SHP77 treated with DMSO at 0.1 percent for 48 hours (cell line): ENCODE measurements at regions not wholly inside any gene's neighbourhood (a gene's known extent, or its start where the extent isn't known, plus 50 kb on each side); places are given as distances from the start of the nearest gene placed in this dataset.

Source experiments
- DNase-seq: peaks from one replicate; lab custom pipeline; 2025; lab: John Stamatoyannopoulos, UW

DNA sequence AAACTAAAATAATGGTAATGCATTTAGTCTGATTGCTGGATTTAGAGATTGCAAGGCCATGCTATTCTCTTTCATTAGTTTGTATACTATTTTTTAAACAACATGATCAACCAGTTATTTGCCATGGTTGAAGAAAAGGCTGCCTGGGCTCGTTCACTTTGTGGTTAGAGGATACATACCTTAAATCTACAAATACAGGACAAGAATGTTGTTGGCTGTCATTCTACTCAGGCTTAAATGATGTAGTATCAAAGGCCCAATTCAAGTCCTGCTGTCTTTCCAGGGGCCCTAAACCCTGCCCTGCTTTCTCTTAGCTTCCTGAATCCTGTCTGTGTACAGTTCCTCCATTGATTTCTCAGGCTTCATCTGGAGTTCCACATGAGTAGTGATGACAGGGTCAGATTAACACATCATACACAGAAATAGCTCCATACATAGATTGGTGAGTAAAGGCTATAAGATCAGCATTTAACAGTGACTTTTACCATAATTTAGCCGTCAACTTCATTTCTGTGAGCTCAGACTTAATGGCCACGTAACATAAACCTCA lies 114.9 kb upstream of the GPRIN3 start:
- DNase-seq = no peak

- no peak for DNase-seq
Measured at GRCh38 chr4:89420507-89420906, 112.9 kb upstream of the GPRIN3 start.

DNA sequence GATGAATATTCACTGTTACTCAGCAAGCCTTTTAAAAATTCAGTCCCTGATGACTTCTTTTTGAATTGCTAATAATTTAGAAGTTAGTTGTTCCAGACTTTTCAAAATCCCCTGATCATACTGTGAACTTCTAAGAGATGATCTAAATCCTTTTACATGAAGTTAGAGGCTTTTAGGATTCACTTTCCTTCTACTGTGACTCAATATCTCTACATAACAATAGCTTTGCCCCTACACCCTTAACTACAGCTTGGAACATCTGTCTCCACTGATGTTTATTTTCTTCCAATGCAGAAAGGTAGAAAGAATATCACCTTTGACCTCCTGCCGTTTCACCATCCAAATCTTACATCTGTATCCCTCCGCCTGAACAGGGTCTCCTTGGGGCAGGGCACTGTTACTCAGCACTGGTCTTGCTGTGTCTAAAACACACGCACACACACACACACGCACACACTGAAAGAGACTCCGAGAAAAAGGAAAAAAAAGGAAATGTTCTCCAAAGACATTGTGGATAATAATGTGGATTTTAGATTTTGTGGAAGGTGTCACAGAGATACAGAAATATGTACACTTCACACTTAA lies 111.6 kb upstream of the GPRIN3 start:
- no peak for DNase-seq

DNA sequence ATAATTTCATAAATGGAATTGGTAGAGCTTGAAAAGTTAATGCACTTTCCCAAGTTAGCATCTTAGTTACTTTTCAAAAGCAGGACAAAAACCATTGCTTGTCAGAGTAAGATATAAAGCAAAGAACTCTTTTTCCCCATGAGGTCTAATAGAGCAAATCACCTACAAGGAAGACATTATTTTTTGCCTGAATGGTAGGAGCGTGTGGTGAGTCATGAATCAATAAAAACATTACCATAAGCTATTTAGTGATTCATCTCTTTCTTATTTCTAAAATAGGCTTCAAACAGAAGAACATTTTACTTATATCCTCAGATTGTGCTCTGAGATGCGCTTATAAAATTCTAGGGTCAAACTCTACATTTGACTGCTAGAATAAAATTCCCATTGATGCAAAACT lies 109.4 kb upstream of the GPRIN3 start:
- DNase-seq = no peak

DNA sequence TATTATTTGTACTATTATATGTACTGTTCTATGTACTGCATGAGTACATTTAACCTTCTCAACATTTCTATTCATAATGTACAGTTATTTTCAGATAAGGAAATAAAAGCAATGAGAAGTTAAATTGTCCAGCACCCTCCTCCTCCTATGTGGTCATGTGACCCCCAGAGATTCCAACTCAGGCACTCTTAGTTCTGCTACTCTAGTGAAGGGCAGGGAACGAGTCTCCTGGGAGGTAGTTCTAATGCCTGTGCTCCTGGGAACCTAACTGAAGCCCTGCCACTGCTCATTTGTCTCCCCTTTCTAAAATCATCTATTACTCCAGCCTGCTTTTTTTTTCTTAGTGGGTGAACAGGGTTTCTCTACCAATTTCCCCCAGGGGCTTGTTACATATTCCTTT lies 105.9 kb upstream of the GPRIN3 start:
- DNase-seq = no peak

DNA sequence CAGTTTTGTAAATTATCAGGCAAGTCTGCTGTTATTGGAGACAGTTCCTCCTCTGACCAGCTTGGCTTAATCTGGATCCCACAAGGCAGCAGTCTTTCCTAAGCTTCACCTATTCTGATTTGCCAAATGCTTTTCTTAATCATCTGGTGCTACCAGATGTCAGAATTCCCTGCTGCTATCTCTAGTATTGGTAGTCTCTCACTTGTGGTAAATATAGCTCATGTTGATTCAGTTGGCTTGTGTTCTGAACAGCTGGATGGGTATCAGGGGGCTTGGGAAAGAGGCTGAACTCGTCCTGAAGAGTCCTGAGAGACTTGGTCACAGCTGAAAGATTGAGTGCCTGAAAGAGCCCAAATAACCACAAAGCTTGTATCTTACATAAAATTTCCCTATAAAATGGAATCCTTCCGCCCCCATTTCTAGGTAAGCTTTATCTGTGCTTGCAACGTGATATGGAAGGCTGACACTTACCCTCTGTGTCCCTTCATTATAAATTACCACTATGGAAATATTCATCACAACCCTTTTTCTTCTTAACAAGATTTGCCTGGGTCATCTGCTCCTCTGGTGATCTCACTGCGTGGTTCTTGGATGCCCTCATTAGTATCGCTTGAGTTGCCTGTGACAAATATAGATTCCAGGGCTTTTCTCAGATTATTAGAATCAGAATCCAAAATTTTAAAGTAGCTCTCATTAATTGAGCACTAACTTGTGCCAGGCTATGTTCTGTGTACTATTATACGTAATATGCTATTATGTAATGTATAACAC lies 104.1 kb upstream of the GPRIN3 start:
- DNase-seq = no peak

- no peak for DNase-seq
Measured at GRCh38 chr4:89410687-89411086, 103.1 kb upstream of the GPRIN3 start.

DNA sequence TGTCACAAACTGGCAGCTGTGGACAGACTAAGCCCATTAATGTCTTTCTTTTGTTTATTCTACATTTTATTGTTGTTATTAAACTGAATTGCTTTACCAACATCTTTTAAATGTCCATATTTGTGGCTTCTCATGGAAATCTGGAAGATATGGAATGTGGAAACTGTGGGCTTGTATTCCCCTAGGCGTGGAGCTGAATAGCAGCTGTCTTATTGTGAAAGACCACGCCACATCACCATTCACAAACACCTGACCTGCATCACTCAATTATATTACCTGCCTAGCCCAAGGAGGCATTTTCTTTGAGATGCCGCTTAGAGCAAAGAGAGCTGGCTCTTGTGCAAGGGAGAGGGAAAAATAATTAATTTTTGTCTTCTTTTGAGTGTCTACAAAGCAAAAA lies 96.9 kb upstream of the GPRIN3 start:
- DNase-seq = no peak

DNA sequence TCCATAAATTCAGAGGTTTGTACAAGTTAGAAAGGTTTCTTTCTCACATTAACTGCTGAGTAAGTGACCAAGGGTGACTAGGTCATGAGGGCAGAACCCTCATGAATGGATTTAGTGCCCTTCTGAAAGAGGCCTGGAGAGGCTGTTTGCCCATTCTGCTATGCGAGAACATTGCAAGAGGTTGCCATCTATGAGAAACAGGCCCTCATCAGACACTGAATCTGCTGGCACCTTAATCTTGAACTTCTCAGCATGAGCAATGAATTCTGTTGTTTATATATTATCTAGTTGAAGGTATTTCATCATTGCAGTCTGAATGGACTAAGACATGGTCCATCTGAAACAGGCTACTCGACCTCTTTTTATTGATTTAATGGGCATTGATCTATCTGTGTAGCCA lies 96.2 kb upstream of the GPRIN3 start:
- no peak for DNase-seq

GRCh38 chr4:89400287-89401035 lies 92.9 kb upstream of the GPRIN3 start:
- no peak for DNase-seq

GRCh38 chr4:89398644-89399043 lies 91.0 kb upstream of the GPRIN3 start:
- DNase-seq = no peak

DNA sequence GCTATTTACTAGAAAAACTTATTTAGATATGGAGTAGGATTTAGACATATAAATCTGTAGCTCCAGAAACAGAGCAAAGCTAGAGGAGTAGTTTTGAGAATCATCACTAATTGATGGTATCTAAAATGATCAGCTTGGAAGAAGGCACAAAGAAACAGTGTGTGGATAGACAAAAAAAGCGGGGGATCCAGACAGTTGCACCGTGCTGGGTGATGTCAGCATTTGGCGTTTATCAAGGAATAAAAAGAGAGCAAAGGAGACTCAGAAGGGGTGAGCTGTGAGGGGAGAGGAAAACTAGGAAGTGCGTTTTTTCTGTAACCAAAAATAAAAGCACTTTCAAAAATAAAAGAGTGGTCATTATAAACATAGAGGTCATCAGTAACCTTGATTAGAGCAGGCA lies 90.5 kb upstream of the GPRIN3 start:
- no peak for DNase-seq

- no peak for DNase-seq
Measured at GRCh38 chr4:89397441-89397840, 89.8 kb upstream of the GPRIN3 start.

DNA sequence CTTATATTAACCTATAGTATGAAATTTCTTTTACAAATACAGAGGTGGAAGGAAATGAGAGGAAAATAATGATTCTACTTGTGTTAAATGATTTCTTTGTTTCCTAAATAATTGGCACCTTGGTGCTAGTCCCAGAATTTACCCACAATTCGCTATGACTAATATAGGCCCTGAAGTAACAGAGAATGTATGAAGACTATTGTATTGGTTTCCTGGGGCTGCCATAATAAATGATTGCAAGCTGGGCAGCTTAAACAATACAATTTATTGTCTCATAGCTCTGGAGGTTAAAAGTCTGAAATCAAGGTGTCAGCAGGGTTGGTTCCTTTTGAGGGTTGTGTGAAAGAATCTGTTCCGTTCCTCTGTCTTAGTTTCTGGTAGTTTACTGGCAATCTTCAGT lies 74.8 kb upstream of the GPRIN3 start:
- no peak for DNase-seq

- no peak for DNase-seq
Measured at GRCh38 chr4:89380980-89381379, 73.4 kb upstream of the GPRIN3 start.

- no peak for DNase-seq
Measured at GRCh38 chr4:89379511-89380044, 72.0 kb upstream of the GPRIN3 start.

DNA sequence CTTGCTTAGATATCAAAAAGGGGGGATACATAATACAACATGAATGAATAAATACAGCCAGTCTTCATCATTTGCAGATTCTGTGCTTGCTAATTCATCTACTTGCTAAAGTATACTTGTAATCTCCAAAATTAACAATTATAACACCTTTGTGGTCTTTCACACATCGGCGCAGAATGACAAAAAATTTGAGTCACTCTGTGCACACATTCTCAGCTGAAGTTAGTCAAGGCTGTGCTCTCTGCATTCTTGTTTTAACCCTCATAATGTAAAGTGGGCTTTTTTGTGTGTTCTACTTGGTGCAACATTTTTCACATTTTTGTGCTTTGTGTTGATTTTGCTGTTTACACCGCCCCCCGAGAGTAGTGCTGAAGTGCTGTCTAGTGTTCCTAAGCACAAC lies 65.8 kb upstream of the GPRIN3 start:
- no peak for DNase-seq

DNA sequence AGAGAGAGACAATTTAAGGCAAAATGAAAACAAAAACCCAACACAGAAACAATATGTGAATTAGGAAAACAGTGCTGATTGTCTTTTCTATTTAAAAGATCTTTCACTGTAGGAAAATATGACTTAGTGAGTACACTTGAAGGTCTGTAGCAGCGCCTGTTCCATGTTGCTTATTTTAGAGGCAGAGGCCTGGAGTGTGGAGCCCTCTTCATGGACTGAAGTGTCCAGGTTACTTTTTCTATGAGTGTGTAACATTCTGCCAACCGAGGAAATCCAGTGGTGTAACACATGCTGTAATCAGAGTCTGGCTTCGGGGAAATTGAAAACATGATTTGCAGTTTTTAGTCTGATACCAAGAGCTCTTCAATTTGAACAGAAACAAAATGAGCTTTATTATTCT lies 64.0 kb upstream of the GPRIN3 start:
- no peak for DNase-seq

GRCh38 chr4:89369581-89369980 lies 62.0 kb upstream of the GPRIN3 start:
- DNase-seq = no peak

- DNase-seq = no peak
Measured at GRCh38 chr4:89368861-89369260, 61.3 kb upstream of the GPRIN3 start.

GRCh38 chr4:89365776-89366175 lies 58.2 kb upstream of the GPRIN3 start:
- DNase-seq = no peak

- no peak for DNase-seq
Measured at GRCh38 chr4:89365375-89365774, 57.8 kb upstream of the GPRIN3 start.

GRCh38 chr4:89364541-89364940 lies 56.9 kb upstream of the GPRIN3 start:
- no peak for DNase-seq
